PFSK-1 (cell line): ENCODE measurements at regions not wholly inside any gene's neighbourhood (a gene's known extent, or its start where the extent isn't known, plus 50 kb on each side); places are given as distances from the start of the nearest gene placed in this dataset.

Experiments
- FOXP2 ChIP-seq: optimal IDR thresholded peaks from 2 replicates; pipeline ENCODE3; 2011; ENCODE audit warnings: borderline replicate concordance, control low read depth, inconsistent platforms; ENCODE audit not compliant: insufficient read depth; ENCODE audit errors: extremely low read length, extremely low read depth
- POLR2AphosphoS5 ChIP-seq: IDR thresholded peaks from 2 replicates; pipeline ENCODE4 v1.6.1; 2012; ENCODE audit warnings: low read depth, mild to moderate bottlenecking, control low read depth, low read length, moderate library complexity
- REST ChIP-seq, 2 experiments: IDR thresholded peaks; 2 replicates each; pipeline versions ENCODE4 v1.6.1 to v1.8.0; 2011 to 2012; ENCODE audit warnings: low read depth in 2 of 2, low read length in 2 of 2, control low read depth in 1 of 2, inconsistent platforms in 1 of 2, mild to moderate bottlenecking in 1 of 2, moderate library complexity in 1 of 2; ENCODE audit not compliant: insufficient read depth in 1 of 2
- SIN3A ChIP-seq: IDR thresholded peaks from 2 replicates; pipeline ENCODE4 v1.6.1; 2012; ENCODE audit warnings: mild to moderate bottlenecking, low read length, moderate library complexity, borderline replicate concordance; ENCODE audit not compliant: insufficient read depth
- TAF1 ChIP-seq: IDR thresholded peaks from 2 replicates; pipeline ENCODE4 v1.6.1; 2012; ENCODE audit warnings: low read length, control low read depth, borderline replicate concordance; ENCODE audit not compliant: insufficient read depth

- TF ChIP-seq TAF1 (no peak), REST (IDR thresholded peaks at IDR 0.05; ENCODE audit: insufficient read depth in 1 of 2, low read depth in 2 of 2, low read length in 2 of 2) (no peak), POLR2AphosphoS5 (no peak), SIN3A (no peak), FOXP2 (no peak)
These were observed 814.4 kb upstream of the RGS18 start for GRCh38 chr1:191343816-191344215.
